MM.1S (cell line): ENCODE measurements at regions not wholly inside any gene's neighbourhood (a gene's known extent, or its start where the extent isn't known, plus 50 kb on each side); places are given as distances from the start of the nearest gene placed in this dataset.

Source experiments
- CTCF ChIP-seq: fragments of 300-600 bp; sonication (generic); IDR thresholded peaks from 2 replicates; pipeline ENCODE4 v1.5.1; 2016; ENCODE audit warnings: antibody characterized with exemption, low read length, mixed read lengths
- EZH2 ChIP-seq: fragments of 300-600 bp; sonication (generic); optimal IDR thresholded peaks from 2 replicates; pipeline ENCODE3; 2017; ENCODE audit warnings: low read depth, mild to moderate bottlenecking, antibody characterized with exemption, low read length, mixed read lengths
- EZH2phosphoT487 ChIP-seq: fragments of 300-600 bp; sonication (generic); IDR thresholded peaks from 2 replicates; pipeline ENCODE4 v1.6.1; 2018; ENCODE audit warnings: antibody characterized with exemption, low read length

- no peak for TF ChIP-seq CTCF
- no peak for TF ChIP-seq EZH2phosphoT487
- no peak for TF ChIP-seq EZH2
These were observed 591.9 kb downstream of the DACH1 start for GRCh38 chr13:71274923-71275608.
